ENCODE measurements at regions not wholly inside any gene's neighbourhood (a gene's known extent, or its start where the extent isn't known, plus 50 kb on each side); places are given as distances from the start of the nearest gene placed in this dataset.

- H3F3A ChIP-seq (ENCODE audit: insufficient read depth, low read length) = no peaks in the 10 kb centered on the region
- no peaks in the 10 kb centered on the region for H3K36me3 ChIP-seq (replicated peaks; ENCODE audit: insufficient read depth, low read length)
- no peaks in the 10 kb centered on the region for H4K20me1 ChIP-seq (ENCODE audit: insufficient read depth, low read length)
- no peaks in the 10 kb centered on the region for H3K79me2 ChIP-seq (ENCODE audit: low read length)
- H2AFZ ChIP-seq (ENCODE audit: low read length) = no peak overlapping the region
- no peaks in the 10 kb centered on the region for H3K4me1 ChIP-seq (ENCODE audit: low read length)
- no peaks in the 10 kb centered on the region for H3K9me2 ChIP-seq (replicated peaks; ENCODE audit: insufficient read depth, low read length)
- no peak overlapping the region for H3K4me2 ChIP-seq (ENCODE audit: low read depth, low read length)
- no peak overlapping the region for H3K9ac ChIP-seq (ENCODE audit: low read length)
- no peak for DNase-seq
- H3K27ac ChIP-seq (ENCODE audit: low read length) = no peak overlapping the region
- no peaks in the 10 kb centered on the region for H3K9me3 ChIP-seq (replicated peaks; ENCODE audit: insufficient read depth, low read length)
- TF ChIP-seq EZH2phosphoT487 (IDR thresholded peaks at IDR 0.05; ENCODE audit: low read length) = no peak
- no peak for TF ChIP-seq EZH2 (optimal IDR thresholded peaks at IDR 0.05; ENCODE audit: low read depth, low read length)
- no peak for TF ChIP-seq CTCF (IDR thresholded peaks at IDR 0.05; ENCODE audit: low read length)
- H3K4me3 ChIP-seq (ENCODE audit: low read length) = no peak overlapping the region
- H3K27me3 ChIP-seq (replicated peaks; ENCODE audit: insufficient read depth, low read length) = no peaks in the 10 kb centered on the region
These were observed 1177.3 kb upstream of the CDH18 start for GRCh38 chr5:21165344-21165743.

- Histone ChIP-seq H3K9ac (ENCODE audit: low read length) (no peak overlapping the region), H3K4me1 (ENCODE audit: low read length) (no peaks in the 10 kb centered on the region), H3K9me2 (replicated peaks; ENCODE audit: insufficient read depth, low read length) (no peaks in the 10 kb centered on the region), H3F3A (ENCODE audit: insufficient read depth, low read length) (no peaks in the 10 kb centered on the region), H4K20me1 (ENCODE audit: insufficient read depth, low read length) (no peaks in the 10 kb centered on the region), H3K36me3 (replicated peaks; ENCODE audit: insufficient read depth, low read length) (no peaks in the 10 kb centered on the region), H3K27ac (ENCODE audit: low read length) (no peak overlapping the region), H3K9me3 (replicated peaks; ENCODE audit: insufficient read depth, low read length) (no peaks in the 10 kb centered on the region), H3K79me2 (ENCODE audit: low read length) (no peaks in the 10 kb centered on the region), H3K4me2 (ENCODE audit: low read depth, low read length) (no peak overlapping the region), H3K4me3 (ENCODE audit: low read length) (no peak overlapping the region), H2AFZ (ENCODE audit: low read length) (no peak overlapping the region), H3K27me3 (replicated peaks; ENCODE audit: insufficient read depth, low read length) (no peaks in the 10 kb centered on the region)
- no peak for DNase-seq
- TF ChIP-seq EZH2phosphoT487 (IDR thresholded peaks at IDR 0.05; ENCODE audit: low read length) = no peak
- no peak for TF ChIP-seq CTCF (IDR thresholded peaks at IDR 0.05; ENCODE audit: low read length)
These were observed 1176.4 kb upstream of the CDH18 start for GRCh38 chr5:21164425-21164824.

GRCh38 chr5:21159510-21160059 lies 1171.6 kb upstream of the CDH18 start:
- Histone ChIP-seq H3K4me2 (ENCODE audit: low read depth, low read length) (no peak overlapping the region), H3F3A (ENCODE audit: insufficient read depth, low read length) (no peaks in the 10 kb centered on the region), H3K27me3 (replicated peaks; ENCODE audit: insufficient read depth, low read length) (no peaks in the 10 kb centered on the region), H3K79me2 (ENCODE audit: low read length) (no peaks in the 10 kb centered on the region), H3K27ac (ENCODE audit: low read length) (no peak overlapping the region), H3K9ac (ENCODE audit: low read length) (no peak overlapping the region), H3K36me3 (replicated peaks; ENCODE audit: insufficient read depth, low read length) (no peaks in the 10 kb centered on the region), H4K20me1 (ENCODE audit: insufficient read depth, low read length) (no peaks in the 10 kb centered on the region), H3K9me2 (replicated peaks; ENCODE audit: insufficient read depth, low read length) (no peaks in the 10 kb centered on the region), H2AFZ (ENCODE audit: low read length) (no peak overlapping the region), H3K4me3 (ENCODE audit: low read length) (no peak overlapping the region), H3K9me3 (replicated peaks; ENCODE audit: insufficient read depth, low read length) (no peaks in the 10 kb centered on the region), H3K4me1 (ENCODE audit: low read length) (no peaks in the 10 kb centered on the region)
- TF ChIP-seq CTCF (IDR thresholded peaks at IDR 0.05; ENCODE audit: low read length) (no peak), EZH2 (optimal IDR thresholded peaks at IDR 0.05; ENCODE audit: low read depth, low read length) (no peak), EZH2phosphoT487 (IDR thresholded peaks at IDR 0.05; ENCODE audit: low read length) (no peak)
- no peak for DNase-seq

Data from MM.1S (cell line).